ENCODE measurements at regions not wholly inside any gene's neighbourhood (a gene's known extent, or its start where the extent isn't known, plus 50 kb on each side); places are given as distances from the start of the nearest gene placed in this dataset.

DNA sequence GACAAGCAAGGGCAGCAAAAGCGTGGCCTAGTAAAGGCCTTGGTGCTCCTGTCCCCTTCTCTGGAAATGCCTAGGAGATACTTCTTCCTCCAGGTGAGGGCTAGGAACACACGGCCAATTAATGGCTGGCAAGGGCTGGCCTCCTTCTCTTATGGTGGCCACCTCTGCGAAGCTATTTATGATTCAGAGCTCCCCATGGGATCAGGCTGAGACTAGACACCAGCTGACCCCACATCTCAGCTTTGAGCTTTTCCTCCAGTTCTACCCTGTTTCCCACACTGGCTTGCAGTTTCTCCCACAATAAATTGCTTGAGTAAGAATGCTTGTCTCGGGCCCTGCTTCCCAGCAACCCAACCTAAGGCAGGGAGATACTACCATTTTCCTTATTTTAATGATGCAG lies 53.7 kb downstream of the CAMK2N1 start:
- Mint-ChIP-seq H3K4me3 (no peak overlapping the region), H3K27ac (no peak overlapping the region), H3K9me3 (ENCODE audit: insufficient read depth) (no peaks in the 10 kb centered on the region), H3K27me3 (peaks cover 56% of the 10 kb centered on the region), H3K4me1 (peaks cover 3% of the 10 kb centered on the region)
- Histone ChIP-seq H3K4me2 (replicated peaks; ENCODE audit: low read depth, low read length, poor library complexity, severe bottlenecking) (no peak overlapping the region), H3K36me3 (replicated peaks in 1 of 2; ENCODE audit: control extremely low read depth in 1 of 2, control insufficient read depth in 1 of 2, extremely low read depth in 1 of 2, insufficient read depth in 2 of 2, low read length in 1 of 2) (no peaks in the 10 kb centered on the region), H3K4me1 (ENCODE audit: control insufficient read depth in 2 of 2, insufficient read depth in 2 of 2, low read length in 2 of 2) (no peaks in the 10 kb centered on the region), H3K9me3 (ENCODE audit: control extremely low read depth in 1 of 3, control insufficient read depth in 2 of 3, insufficient read depth in 1 of 3, low read length in 2 of 3) (peaks cover 0 to 3% (median 0%) of the 10 kb centered on the region in 3 donors), H3K27ac (ENCODE audit: low read length in 2 of 2) (no peak overlapping the region), H2AFZ (ENCODE audit: insufficient read depth, low read depth, low read length, poor library complexity, severe bottlenecking) (no peak overlapping the region), H4K20me1 (ENCODE audit: control insufficient read depth, insufficient read depth, low read length, poor library complexity, severe bottlenecking) (no peaks in the 10 kb centered on the region), H3K4me3 (ENCODE audit: control extremely low read depth in 1 of 5, extremely low read depth in 1 of 5, insufficient read depth in 1 of 5, low read depth in 2 of 5, low read length in 4 of 5) (no peak overlapping the region), H3K79me2 (ENCODE audit: control insufficient read depth, insufficient read depth, low read length) (no peaks in the 10 kb centered on the region), H3K9ac (ENCODE audit: low read length) (no peak overlapping the region), H3K27me3 (replicated peaks in 1 of 4; ENCODE audit: control extremely low read depth in 1 of 4, control insufficient read depth in 3 of 4, insufficient read depth in 4 of 4, low read length in 3 of 4) (peaks cover 0 to 7% (median 3%) of the 10 kb centered on the region in 4 experiments)
- intact Hi-C loops (cut with micrococcal nuclease), result loop anchor here (5.0 kb wide), 1 partner anchor 55 kb away; no protein-coding TSS in a partner anchor
- DNase-seq (no peak), ATAC-seq (ENCODE audit: low read depth) (no peak)
- WGBS (ENCODE audit: insufficient coverage), result 87% methylated on average over 3 of the region's 4 CpGs
- TF ChIP-seq EZH2 (IDR thresholded peaks at IDR 0.05; ENCODE audit: borderline replicate concordance, insufficient read depth, low read depth, low read length, poor library complexity, severe bottlenecking), result no peak
- no peak for TF ChIP-seq CTCF (IDR thresholded peaks at IDR 0.05)
- ChIA-PET POLR2A (no interaction called here), CTCF (interaction anchor here (1.9 to 3.6 kb wide), 2 partner anchors 57 to 219 kb away, joined by 4 to 10 read pairs; no protein-coding TSS in a partner anchor)

GRCh38 chr1:20431176-20431460 lies 54.9 kb downstream of the CAMK2N1 start:
- no peak overlapping the region for H3K4me3 Mint-ChIP-seq
- 9% methylated on average over 4 of the region's 6 CpGs for WGBS (ENCODE audit: insufficient coverage)
- no peak for TF ChIP-seq CTCF (IDR thresholded peaks at IDR 0.05)
- TF ChIP-seq EZH2 (IDR thresholded peaks at IDR 0.05; ENCODE audit: borderline replicate concordance, insufficient read depth, low read depth, low read length, poor library complexity, severe bottlenecking), result no peak
- H4K20me1 ChIP-seq (ENCODE audit: control insufficient read depth, insufficient read depth, low read length, poor library complexity, severe bottlenecking), result no peaks in the 10 kb centered on the region
- no peak overlapping the region for H3K4me3 ChIP-seq (ENCODE audit: control extremely low read depth in 1 of 5, extremely low read depth in 1 of 5, insufficient read depth in 1 of 5, low read depth in 2 of 5, low read length in 4 of 5)
- intact Hi-C loops (cut with micrococcal nuclease), result loop anchor here (5.0 kb wide), 1 partner anchor 54 kb away; no protein-coding TSS in a partner anchor
- H2AFZ ChIP-seq (ENCODE audit: insufficient read depth, low read depth, low read length, poor library complexity, severe bottlenecking), result no peak overlapping the region
- DNase-seq (no peak), ATAC-seq (ENCODE audit: low read depth) (no peak)
- H3K36me3 ChIP-seq (replicated peaks in 1 of 2; ENCODE audit: control extremely low read depth in 1 of 2, control insufficient read depth in 1 of 2, extremely low read depth in 1 of 2, insufficient read depth in 2 of 2, low read length in 1 of 2), result no peaks in the 10 kb centered on the region
- no peak overlapping the region for H3K27ac Mint-ChIP-seq
- ChIA-PET POLR2A (no interaction called here), CTCF (interaction anchor here (1.1 to 3.6 kb wide), 7 partner anchors 19 to 218 kb away, joined by 3 to 17 read pairs (median 6); no protein-coding TSS in a partner anchor)
- peaks cover 0 to 7% (median 3%) of the 10 kb centered on the region in 4 experiments for H3K27me3 ChIP-seq (replicated peaks in 1 of 4; ENCODE audit: control extremely low read depth in 1 of 4, control insufficient read depth in 3 of 4, insufficient read depth in 4 of 4, low read length in 3 of 4)
- H3K27ac ChIP-seq (ENCODE audit: low read length in 2 of 2), result no peak overlapping the region
- no peaks in the 10 kb centered on the region for H3K9me3 Mint-ChIP-seq (ENCODE audit: insufficient read depth)
- H3K4me1 ChIP-seq (ENCODE audit: control insufficient read depth in 2 of 2, insufficient read depth in 2 of 2, low read length in 2 of 2), result no peaks in the 10 kb centered on the region
- H3K9ac ChIP-seq (ENCODE audit: low read length), result no peak overlapping the region
- no peak overlapping the region for H3K4me2 ChIP-seq (replicated peaks; ENCODE audit: low read depth, low read length, poor library complexity, severe bottlenecking)
- peaks cover 0 to 3% (median 0%) of the 10 kb centered on the region in 3 donors for H3K9me3 ChIP-seq (ENCODE audit: control extremely low read depth in 1 of 3, control insufficient read depth in 2 of 3, insufficient read depth in 1 of 3, low read length in 2 of 3)
- peaks cover 3% of the 10 kb centered on the region for H3K4me1 Mint-ChIP-seq
- peaks cover 53% of the 10 kb centered on the region for H3K27me3 Mint-ChIP-seq
- no peaks in the 10 kb centered on the region for H3K79me2 ChIP-seq (ENCODE audit: control insufficient read depth, insufficient read depth, low read length)
